H54 (cell line): ENCODE measurements at regions not wholly inside any gene's neighbourhood (a gene's known extent, or its start where the extent isn't known, plus 50 kb on each side); places are given as distances from the start of the nearest gene placed in this dataset.

Experiments
- DNase-seq: peaks from one replicate; pipeline ENCODE4 v3.0.0; 2011; ENCODE audit warnings: low spot score, mixed read lengths; ENCODE audit not compliant: insufficient read length
- FAIRE-seq: peaks from 3 replicates; lab custom pipeline; 2011; peaks lifted over from hg19 to GRCh38; lab: Jason Lieb, UNC
- POLR2A ChIP-seq: IDR thresholded peaks from 2 replicates; pipeline ENCODE4 v1.6.1; 2011; ENCODE audit warnings: low read depth, mild to moderate bottlenecking, low read length

DNA sequence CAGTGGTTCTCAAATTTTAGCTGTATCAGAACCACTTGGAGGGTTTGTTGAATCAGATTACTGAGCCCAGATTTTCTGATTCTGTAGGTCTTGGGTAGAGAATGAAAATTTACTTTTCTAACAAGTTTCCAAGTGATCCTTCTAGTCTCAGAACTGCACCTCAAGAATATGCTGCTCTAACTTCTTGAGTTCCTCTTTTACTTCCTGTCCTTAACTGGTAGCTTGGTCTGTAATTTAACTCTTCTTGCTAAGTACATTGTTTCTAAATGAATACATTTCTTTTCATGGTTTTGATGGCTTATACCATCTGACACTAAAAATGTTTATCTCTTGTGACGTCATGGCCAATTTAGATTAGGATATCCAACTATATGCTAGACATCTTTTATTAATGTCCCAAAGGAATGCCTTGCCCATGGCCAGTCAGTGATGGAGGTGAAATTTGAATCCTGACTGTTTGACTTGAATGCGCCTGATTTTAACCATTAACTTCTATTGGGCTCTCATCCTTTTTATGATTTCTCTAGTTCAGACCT, 262.6 kb upstream of the NAALADL2 start:
- FAIRE-seq: no peak
- no peak for DNase-seq
- TF ChIP-seq POLR2A: no peak

DNA sequence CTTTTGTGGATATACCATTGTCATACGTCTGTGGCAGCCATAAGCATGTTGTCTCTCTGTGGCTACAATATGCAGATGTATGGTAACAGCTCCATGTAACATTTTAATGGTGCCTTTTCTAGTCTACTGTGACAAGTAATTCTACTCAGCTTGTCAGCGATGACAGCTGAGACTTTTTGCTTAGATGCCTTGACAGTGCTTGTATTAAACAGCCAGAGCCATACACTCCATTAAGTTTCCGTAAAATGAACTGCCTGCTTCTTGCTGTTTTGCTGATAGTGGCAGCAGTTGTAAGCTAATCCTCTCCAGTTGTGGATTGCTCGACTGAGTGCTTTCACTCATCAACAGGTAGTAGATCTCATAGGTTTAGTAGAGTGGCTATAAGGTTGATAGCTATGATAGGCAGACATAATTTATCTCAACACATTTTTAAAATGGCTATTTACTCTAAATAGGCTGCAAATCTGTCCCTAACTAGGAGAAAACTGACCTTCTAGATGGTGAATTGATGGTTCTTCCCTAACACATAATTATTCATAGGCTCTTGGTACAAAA, 260.2 kb upstream of the NAALADL2 start:
- TF ChIP-seq POLR2A: no peak
- no peak for FAIRE-seq
- DNase-seq: no peak

DNA sequence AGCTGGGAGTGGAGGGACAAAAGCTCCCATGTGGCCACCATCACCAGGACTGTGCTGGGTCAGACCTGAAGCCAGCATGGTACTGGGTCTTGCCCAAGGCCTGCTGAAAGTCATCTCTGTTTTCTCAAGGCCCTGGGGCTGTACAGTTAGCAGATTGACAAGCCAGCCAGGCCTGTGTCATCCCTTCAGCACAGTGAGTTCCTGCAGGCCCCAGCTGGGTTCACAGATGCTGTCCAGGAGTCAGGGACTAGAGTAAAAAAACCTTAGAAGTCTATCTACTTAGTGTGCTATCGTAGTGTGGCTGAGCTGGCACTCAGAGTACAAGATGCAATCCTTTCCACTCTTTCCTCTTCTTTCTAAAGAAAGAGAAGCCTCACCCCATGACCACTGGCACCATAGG, 246.0 kb upstream of the NAALADL2 start:
- TF ChIP-seq POLR2A: no peak
- FAIRE-seq: no peak
- DNase-seq: no peak

DNA sequence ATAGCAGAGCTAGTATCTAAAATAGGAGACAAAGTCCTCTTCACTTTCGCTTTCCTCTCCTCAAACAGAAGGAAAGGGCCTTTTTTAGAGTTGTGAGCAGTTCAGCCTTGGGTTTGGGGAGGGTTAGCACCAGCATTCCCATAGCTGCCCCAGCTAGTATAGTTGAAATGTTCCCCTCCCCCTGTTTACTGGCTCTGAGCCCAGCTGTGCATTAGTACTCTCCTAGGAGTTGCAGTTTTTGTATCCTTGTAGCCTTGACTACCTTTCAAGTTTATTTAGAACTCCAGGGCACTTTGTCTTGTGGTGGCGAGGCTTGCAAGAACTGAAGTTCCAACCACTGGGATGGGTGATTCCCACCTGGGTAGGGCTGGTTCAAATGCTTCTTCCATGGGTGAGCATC, 245.1 kb upstream of the NAALADL2 start:
- no peak for DNase-seq
- TF ChIP-seq POLR2A: no peak
- no peak for FAIRE-seq

DNA sequence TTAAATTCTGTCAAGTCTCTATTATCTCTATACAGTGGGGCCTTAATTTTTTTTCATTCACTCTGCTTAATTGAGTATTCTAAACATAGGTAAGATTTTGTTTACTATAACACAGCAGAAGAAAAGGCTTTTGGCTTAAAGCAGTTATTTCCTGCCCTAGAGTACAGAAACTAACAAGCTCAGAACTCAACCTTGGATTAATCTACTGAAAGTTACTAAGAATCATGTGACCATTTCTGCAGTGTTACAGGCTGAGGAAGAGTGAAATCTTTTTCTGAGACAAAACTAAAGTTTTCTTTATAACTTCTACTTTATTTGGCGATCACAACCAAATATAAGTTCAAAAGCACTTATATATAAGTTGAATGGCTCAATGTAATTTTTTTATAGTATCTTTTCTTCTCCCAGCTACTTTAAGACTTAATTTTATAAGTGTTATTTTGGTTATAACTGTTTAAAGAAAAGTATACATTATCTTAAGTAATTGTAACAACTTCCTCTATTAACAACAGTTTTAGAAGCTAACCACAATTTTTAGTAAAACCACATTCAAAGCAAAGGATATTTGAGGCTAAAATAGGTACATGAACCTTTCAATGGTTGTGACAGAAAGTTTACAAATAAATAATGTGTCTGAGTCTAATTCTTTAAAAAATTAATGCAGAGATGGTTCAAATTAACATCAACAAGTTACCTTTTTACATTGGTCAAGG, 240.6 kb upstream of the NAALADL2 start:
- FAIRE-seq (no peak), DNase-seq (no peak)
- no peak for TF ChIP-seq POLR2A

DNA sequence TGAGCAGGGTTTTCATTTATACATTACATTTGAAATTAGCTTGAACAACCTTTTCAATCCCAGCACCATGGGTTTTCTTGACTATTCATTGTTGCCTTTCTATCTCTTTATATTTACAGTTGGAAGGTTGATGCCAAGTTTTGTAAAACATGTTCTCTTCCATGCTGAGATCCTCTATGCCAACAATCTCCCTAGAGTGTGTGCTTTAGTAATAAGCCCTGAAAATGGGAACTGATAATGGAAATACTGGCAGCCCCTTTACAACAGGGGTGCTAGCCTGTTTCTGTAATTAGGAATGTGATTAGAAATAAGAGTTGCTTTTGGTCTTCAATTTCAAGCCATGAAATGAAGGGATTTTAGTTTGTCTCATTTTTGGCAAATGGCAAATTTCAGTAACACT, 239.9 kb upstream of the NAALADL2 start:
- DNase-seq: no peak
- no peak for FAIRE-seq
- TF ChIP-seq POLR2A: no peak

DNA sequence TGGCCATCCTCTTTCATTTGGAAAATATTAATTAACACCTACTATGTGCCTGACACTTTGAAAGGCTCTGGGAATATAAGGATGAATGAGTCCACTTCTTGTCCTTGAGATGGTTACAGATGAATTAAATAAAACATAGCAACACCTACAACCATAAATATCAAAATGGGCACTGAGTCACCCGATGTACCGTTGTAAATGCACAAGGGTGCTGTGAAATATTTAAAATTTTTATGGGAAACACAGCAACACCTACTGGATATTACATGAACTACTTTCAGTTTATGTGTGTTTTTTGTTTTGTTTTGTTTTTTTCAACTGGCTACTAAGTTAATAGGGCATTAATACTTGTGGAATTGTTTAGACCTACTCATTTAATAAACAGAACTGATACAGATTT, 239.0 kb upstream of the NAALADL2 start:
- no peak for TF ChIP-seq POLR2A
- no peak for DNase-seq
- FAIRE-seq: peak; percentile 65

DNA sequence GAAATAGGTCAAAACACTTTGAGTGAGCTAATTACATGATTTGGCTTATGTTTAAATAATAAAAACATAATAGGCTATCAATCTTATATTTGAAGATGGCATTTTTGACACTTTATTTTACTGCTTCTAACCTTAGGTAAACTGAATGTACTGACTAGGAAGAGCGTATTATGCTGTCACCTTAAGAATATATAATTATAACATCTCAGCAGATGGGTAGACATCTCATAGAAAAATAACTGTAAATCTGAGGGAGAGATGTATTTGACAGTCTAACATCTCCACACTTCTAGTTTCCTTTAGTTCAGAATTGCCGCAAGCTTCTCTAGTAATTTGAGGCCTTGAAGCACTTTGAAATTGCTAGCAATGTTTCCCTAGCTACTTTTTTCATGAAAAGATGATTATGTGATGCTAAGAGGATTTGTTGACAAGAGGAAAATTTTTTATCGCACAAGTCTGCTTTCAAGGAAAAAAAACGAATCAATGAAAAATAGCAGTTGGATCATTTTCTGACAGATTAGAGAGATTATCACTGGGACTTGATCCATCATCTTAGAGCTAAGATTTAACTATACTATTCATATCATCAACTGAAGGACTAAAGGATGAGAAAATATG, 238.2 kb upstream of the NAALADL2 start:
- no peak for FAIRE-seq
- no peak for TF ChIP-seq POLR2A
- no peak for DNase-seq

DNA sequence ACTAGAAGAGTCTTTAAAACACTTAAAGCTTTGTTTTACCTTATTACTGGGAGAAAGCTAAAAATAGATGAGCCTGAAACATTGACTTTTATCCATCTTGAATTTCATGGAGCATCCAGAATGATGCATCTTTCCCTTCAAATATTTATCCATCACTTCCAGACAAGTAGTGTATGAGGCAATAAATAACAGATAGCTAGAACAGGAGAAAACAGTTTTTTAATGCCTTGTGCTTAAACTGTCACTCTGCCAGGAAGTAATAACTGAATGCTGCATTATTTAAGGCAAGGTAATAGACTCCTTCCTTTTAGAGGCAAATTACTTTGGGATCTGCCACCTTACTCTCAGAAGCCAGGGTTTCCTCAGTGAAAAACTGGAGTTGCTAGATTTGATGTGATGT, 225.8 kb upstream of the NAALADL2 start:
- FAIRE-seq (no peak), DNase-seq (no peak)
- no peak for TF ChIP-seq POLR2A

DNA sequence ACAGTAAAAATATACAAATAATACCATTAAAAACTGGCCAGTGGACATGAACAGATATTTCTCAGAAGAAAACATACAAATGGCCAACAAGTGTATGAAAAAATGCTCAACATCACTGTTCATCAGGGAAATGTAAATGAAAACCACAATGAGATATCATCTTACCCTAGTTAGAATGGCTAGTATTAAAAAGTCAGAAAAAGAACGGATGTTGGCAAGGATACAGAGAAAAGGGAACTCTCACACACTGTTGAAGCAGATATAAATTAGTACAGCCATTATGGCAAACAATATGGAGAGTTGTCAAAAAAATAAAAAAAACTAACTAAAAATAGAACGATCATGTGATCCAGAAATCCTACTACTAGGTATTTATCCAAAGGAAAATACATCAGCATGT, 222.7 kb upstream of the NAALADL2 start:
- DNase-seq: no peak
- FAIRE-seq: no peak
- no peak for TF ChIP-seq POLR2A

DNA sequence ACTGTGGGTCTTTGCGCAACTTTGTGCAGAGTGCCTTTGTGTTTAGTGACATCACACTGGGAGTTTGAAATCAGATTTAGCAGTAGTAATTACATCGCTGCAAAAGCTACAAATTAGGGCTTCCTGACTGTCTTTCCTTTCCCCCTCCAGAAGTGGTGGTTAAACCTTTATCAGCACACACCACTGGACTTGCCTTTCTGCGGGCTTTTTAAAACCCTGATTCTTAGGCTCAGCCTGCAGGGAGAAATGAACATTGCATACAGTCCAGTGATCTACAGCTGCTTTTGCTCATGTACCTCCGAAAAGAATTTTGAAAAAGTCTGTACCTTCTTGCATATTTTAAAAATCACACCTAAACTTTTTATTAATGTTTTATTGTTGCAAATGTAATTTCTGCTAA, 219.7 kb upstream of the NAALADL2 start:
- no peak for TF ChIP-seq POLR2A
- FAIRE-seq (no peak), DNase-seq (no peak)

DNA sequence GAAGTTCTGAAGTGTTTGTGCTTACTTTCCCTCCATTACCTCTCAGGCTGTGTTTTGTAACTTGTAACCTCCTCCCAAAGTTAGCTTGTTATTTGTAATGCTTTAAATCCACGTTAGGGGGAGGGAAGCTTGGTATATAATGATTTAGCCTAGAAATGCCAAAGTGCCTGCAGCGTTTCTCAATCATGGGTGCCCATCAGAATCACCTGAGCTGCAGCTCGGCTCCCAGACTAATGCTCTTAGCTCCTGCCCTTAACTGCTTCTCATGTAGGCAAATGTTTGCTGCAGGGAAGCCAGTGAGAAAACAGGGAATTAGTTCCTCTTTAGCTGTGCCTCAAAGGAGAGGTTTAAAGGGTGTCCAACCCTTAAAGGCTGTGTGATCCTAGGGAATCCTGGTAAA, 219.2 kb upstream of the NAALADL2 start:
- FAIRE-seq: no peak
- TF ChIP-seq POLR2A: no peak
- DNase-seq: no peak

DNA sequence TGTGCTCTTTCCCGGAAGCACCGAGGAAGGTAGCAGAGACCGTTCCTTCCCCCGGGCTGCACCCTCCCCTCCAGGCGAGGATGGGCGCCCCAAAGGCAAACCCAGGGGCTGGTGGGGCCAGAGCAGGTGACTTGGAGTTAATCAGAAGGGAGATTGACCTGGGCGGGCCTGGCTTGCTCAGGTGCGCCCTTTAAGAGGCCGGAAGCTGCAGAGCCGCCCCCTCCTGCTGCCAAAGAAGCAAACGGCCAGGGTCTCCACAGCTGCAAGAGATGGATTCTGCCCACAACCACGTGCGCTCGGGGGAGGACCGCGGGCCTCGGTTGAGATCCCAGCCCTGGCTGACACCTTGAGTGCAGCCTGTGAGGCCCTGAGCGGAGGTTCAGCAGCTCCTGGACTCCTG, 218.2 kb upstream of the NAALADL2 start:
- DNase-seq: no peak
- TF ChIP-seq POLR2A: no peak
- no peak for FAIRE-seq

DNA sequence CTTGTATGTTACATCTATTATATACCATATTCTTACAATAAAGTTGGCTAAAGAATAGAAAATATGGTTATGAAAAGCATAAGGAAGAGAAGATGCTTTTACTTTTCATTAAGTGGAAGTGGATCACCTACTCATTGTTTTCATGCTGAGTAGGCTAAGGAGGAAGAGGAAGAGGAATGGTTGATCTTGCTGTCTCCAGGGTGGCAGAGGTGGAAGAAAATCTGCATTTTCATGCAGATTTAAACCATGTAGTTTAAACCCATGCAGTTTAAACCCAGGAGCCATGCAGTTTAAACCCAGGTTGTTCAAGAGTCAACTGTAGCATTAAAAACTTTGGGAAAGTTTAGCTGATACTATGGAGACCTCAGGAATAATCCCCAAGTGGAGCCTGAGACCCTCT, 214.8 kb upstream of the NAALADL2 start:
- FAIRE-seq: no peak

More for the DNA sequence above, 214.8 kb upstream of the NAALADL2 start:
- no peak for TF ChIP-seq POLR2A
- no peak for DNase-seq
